ENCODE measurements at regions not wholly inside any gene's neighbourhood (a gene's known extent, or its start where the extent isn't known, plus 50 kb on each side); places are given as distances from the start of the nearest gene placed in this dataset.

- TF ChIP-seq CTCF (IDR thresholded peaks at IDR 0.05) (no peak), POLR2A (IDR thresholded peaks at IDR 0.05) (no peak)
These were observed 67.8 kb upstream of the DCBLD2 start for GRCh38 chr3:98969295-98969694.

All from Peyer's patch (tissue), 4 donors.